K562 (cell line): ENCODE measurements at regions not wholly inside any gene's neighbourhood (a gene's known extent, or its start where the extent isn't known, plus 50 kb on each side); places are given as distances from the start of the nearest gene placed in this dataset.

Experiments used
- ATAC-seq: fragments of 200-7000 bp; cut with Tn5 transposase; 3 replicates; pipeline ENCODE4 v1.9.1; 2020; ENCODE audit warnings: moderate library complexity
- BruUV-seq: library from RNA; stranded (reverse); fragments of 400-500 nt; replicated peaks from 2 replicates; lab custom pipeline; 2021; lab: Mats Ljungman, UMichigan
- CTCF ChIA-PET: fragments of 300-600 bp; formaldehyde crosslinking; extraction: SDS; loops from one replicate; lab custom pipeline; 2021; ENCODE audit warnings: low intra/inter-chr PET ratio; lab: Yijun Ruan, JAX
- POLR2A ChIA-PET: fragments of 300-600, 350-650 bp; sonication (Branson Sonifier 250); formaldehyde crosslinking; extraction: SDS; loops from one replicate; lab custom pipeline; 2021; ENCODE audit warnings: antibody characterized with exemption, inconsistent platforms; lab: Yijun Ruan, JAX
- DNase-seq, 4 experiments: peaks; one replicate each; pipeline versions ENCODE4 v3.0.0 to v3.0.0-alpha.2; 2011 to 2018; ENCODE audit warnings: low spot score in 3 of 4, mixed read lengths in 3 of 4; ENCODE audit errors: extremely low read depth in 1 of 4
- FAIRE-seq: peaks from 2 replicates; lab custom pipeline; 2011; peaks lifted over from hg19 to GRCh38; lab: Jason Lieb, UNC
- H2AFZ ChIP-seq: 2 replicates; pipeline ENCODE4 v1.6.0; 2011; ENCODE audit warnings: low read depth, low read length, control low read depth, inconsistent platforms
- H3K27ac ChIP-seq: fragments of 200-600 bp; 3 replicates; pipeline ENCODE4 v1.8.0; 2011; ENCODE audit warnings: low read depth, mild to moderate bottlenecking, control low read depth, inconsistent platforms, low read length, moderate library complexity, mixed read lengths; ENCODE audit errors: extremely low read depth
- H3K27me3 ChIP-seq, 2 experiments: fragments of 300-600 bp in 1 of 2; 2 replicates in 1 of 2; 3 replicates in 1 of 2; pipeline versions ENCODE4 v1.6.0 to v1.8.0; 2011; ENCODE audit warnings: inconsistent platforms in 2 of 2, low read length in 2 of 2, mild to moderate bottlenecking in 1 of 2, mixed read lengths in 1 of 2, moderate library complexity in 1 of 2; ENCODE audit not compliant: control insufficient read depth in 2 of 2, insufficient read depth in 2 of 2
- H3K36me3 ChIP-seq: fragments of 300-600 bp; 3 replicates; pipeline ENCODE4 v1.8.0; 2011; ENCODE audit warnings: mild to moderate bottlenecking, low read length, inconsistent platforms; ENCODE audit not compliant: control insufficient read depth, insufficient read depth
- H3K4me1 ChIP-seq, 2 experiments: fragments of 200-600 bp in 1 of 2; replicated peaks in 1 of 2; 2 replicates in 1 of 2; 3 replicates in 1 of 2; pipeline versions ENCODE4 v1.5.1 to v1.8.0; 2011; ENCODE audit warnings: inconsistent platforms in 2 of 2, low read length in 2 of 2, mild to moderate bottlenecking in 1 of 2, mixed read lengths in 1 of 2, moderate library complexity in 1 of 2; ENCODE audit not compliant: control insufficient read depth in 2 of 2, insufficient read depth in 2 of 2
- H3K4me2 ChIP-seq: 2 replicates; pipeline ENCODE4 v1.6.1; 2011; ENCODE audit warnings: low read length, control low read depth, inconsistent platforms, mixed read lengths; ENCODE audit not compliant: insufficient read depth
- H3K4me3 ChIP-seq: fragments of 200-600 bp; sonication (generic), shearing (Covaris generic); 2 replicates; pipeline ENCODE4 v1.5.1; 2016; ENCODE audit warnings: control low read depth, inconsistent platforms
- H3K79me2 ChIP-seq: fragments of 200-600 bp; 3 replicates; pipeline ENCODE4 v1.8.0; 2011; ENCODE audit warnings: low read length, inconsistent platforms; ENCODE audit not compliant: control insufficient read depth, insufficient read depth
- H3K9ac ChIP-seq, 2 experiments: 2 replicates each; pipeline versions ENCODE4 v1.6.0 to v1.6.1; 2011; ENCODE audit warnings: low read depth in 2 of 2, low read length in 2 of 2, control low read depth in 1 of 2, inconsistent platforms in 1 of 2, mild to moderate bottlenecking in 1 of 2, mixed read lengths in 1 of 2; ENCODE audit not compliant: insufficient read depth in 1 of 2
- H3K9me1 ChIP-seq: one replicate; pipeline ENCODE4 v1.6.0; 2011; ENCODE audit warnings: inconsistent platforms, mild to moderate bottlenecking, low read length, moderate library complexity; ENCODE audit not compliant: control insufficient read depth, insufficient read depth
- H3K9me3 ChIP-seq: replicated peaks from 2 replicates; pipeline ENCODE4 v1.5.1; 2011; ENCODE audit warnings: low read depth, low read length, inconsistent platforms; ENCODE audit not compliant: control insufficient read depth, insufficient read depth
- H4K20me1 ChIP-seq: replicated peaks from 2 replicates; pipeline ENCODE4 v1.6.1; 2011; ENCODE audit warnings: low read length, inconsistent platforms, mixed read lengths; ENCODE audit not compliant: control insufficient read depth, insufficient read depth
- ATF6 ChIP-seq: sonication (generic); formaldehyde crosslinking; IDR thresholded peaks from 2 replicates; pipeline ENCODE4 v1.4.0; 2020; ENCODE audit warnings: mild to moderate bottlenecking, missing genetic modification reagents
- JUN ChIP-seq, 2 experiments: sonication (generic) in 1 of 2; formaldehyde crosslinking in 1 of 2; IDR thresholded peaks; 2 replicates each; pipeline versions ENCODE4 v1.6.1 to v1.8.0; 2012 to 2022; ENCODE audit warnings: borderline replicate concordance in 2 of 2, mild to moderate bottlenecking in 2 of 2, improper control_type of control experiment in 1 of 2, low read depth in 1 of 2, low read length in 1 of 2, missing genetic modification reagents in 1 of 2
- PTRF ChIP-seq: fragments of 450-650 bp; IDR thresholded peaks from 2 replicates; pipeline ENCODE4 v1.6.1; 2016; ENCODE audit warnings: mild to moderate bottlenecking, missing genetic modification characterization, missing compliant biosample characterization
- TAF1 ChIP-seq: IDR thresholded peaks from 2 replicates; pipeline ENCODE4 v1.6.1; 2011; ENCODE audit warnings: mild to moderate bottlenecking, low read length, moderate library complexity; ENCODE audit not compliant: insufficient read depth, control insufficient read depth, severe bottlenecking; ENCODE audit errors: extremely low read depth
- TRIM24 ChIP-seq, 2 experiments: fragments of 450-650 bp; IDR thresholded peaks; 2 replicates each; pipeline ENCODE4 v1.6.1; 2016
- USF2 ChIP-seq: sonication (generic); formaldehyde crosslinking; IDR thresholded peaks from 2 replicates; pipeline ENCODE4 v1.5.0; 2020; ENCODE audit warnings: missing genetic modification reagents
- WGBS: fragments of 100-300 bp; shearing (Covaris generic); methylation state at CpG from one replicate; pipeline ENCODE4 v1.1.6; 2016; ENCODE audit warnings: low coverage, mixed read lengths; ENCODE audit not compliant: insufficient coverage; ENCODE audit errors: missing lambda C conversion rate; 5-methylcytosine and 5-hydroxymethylcytosine counted together
- in situ Hi-C: fragments of 300-500 bp; cut with MboI; formaldehyde crosslinking; loops from 4 replicates; pipeline ENCODE4 v1.15.0; 2018; ENCODE audit warnings: inconsistent platforms, mixed read lengths
- intact Hi-C: fragments of 100-400 bp; cut with micrococcal nuclease; formaldehyde crosslinking; loops from 2 replicates; pipeline ENCODE4 v1.14.2; 2022

DNA sequence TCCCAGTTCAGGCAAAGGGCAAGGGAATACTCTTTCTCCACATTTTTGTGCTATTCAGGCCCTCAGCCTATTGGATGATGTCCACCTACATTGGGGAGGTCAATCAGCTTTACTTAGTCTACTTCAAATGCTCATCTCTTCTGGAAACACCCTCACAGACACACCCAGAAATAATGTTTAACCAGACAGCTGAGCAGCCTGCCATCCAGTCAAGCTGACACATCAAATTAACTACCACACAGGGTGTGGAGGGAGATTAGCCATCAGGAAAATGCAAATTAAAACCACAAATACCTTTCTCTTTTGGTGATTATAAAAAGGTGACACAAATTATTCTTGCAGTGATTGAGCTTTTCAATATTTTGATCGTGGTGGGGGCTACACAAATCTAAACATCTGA lies 74.7 kb upstream of the FZD8 start:
- Histone ChIP-seq H3K4me3 (no peak overlapping the region), H3K27me3 (peaks cover 0 to under 1% of the 10 kb centered on the region in 2 experiments; a peak in 1 of 5 replicates), H4K20me1 (no peaks in the 10 kb centered on the region), H3K4me1 (no peaks in the 10 kb centered on the region), H3K9me1 (no peaks in the 10 kb centered on the region), H3K9me3 (no peaks in the 10 kb centered on the region), H3K79me2 (no peaks in the 10 kb centered on the region), H3K27ac (no peak overlapping the region), H3K4me2 (no peak overlapping the region), H2AFZ (no peak overlapping the region), H3K36me3 (no peaks in the 10 kb centered on the region), H3K9ac (no peak overlapping the region)
- FAIRE-seq (no peak), ATAC-seq (no peak), DNase-seq (no peak)
- no TSS peak for BruUV-seq
- POLR2A ChIA-PET: interaction anchor here (1.0 kb wide), 1 partner anchor 11 kb away, joined by 3 read pairs; no protein-coding TSS in a partner anchor
- CTCF ChIA-PET: no interaction called here
- TF ChIP-seq ATF6 (CRISPR knock-in tag) (no peak), TRIM24 (IDR thresholded peaks at IDR 0.05) (no peak), TAF1 (no peak), JUN (IDR thresholded peaks at IDR 0.05; ENCODE audit: borderline replicate concordance, low read depth, low read length) (no peak), JUN (CRISPR knock-in tag; IDR thresholded peaks at IDR 0.05; ENCODE audit: borderline replicate concordance) (no peak), USF2 (no peak), PTRF (no peak)
- in situ Hi-C loops: no loop called here
- intact Hi-C loops: no loop called here
- WGBS: 0% methylated on average over 1 of the region's 1 CpG
